Esophagus muscularis mucosa (tissue), 3 donors: ENCODE measurements at regions not wholly inside any gene's neighbourhood (a gene's known extent, or its start where the extent isn't known, plus 50 kb on each side); places are given as distances from the start of the nearest gene placed in this dataset.

ENCODE experiments used
- CTCF ChIP-seq, 3 experiments: fragments of 200-600 bp in 2 of 3; fragments of 450-650 bp in 1 of 3; sonication (generic) in 2 of 3; IDR thresholded peaks; one replicate each; pipeline ENCODE4 v1.5.1; 2017 to 2019; ENCODE audit warnings: antibody characterized with exemption in 3 of 3, mild to moderate bottlenecking in 2 of 3, moderate library complexity in 1 of 3
- EP300 ChIP-seq: sonication (generic); formaldehyde crosslinking; IDR thresholded peaks from one replicate; pipeline ENCODE4 v1.6.1; 2017; ENCODE audit warnings: antibody characterized with exemption

DNA sequence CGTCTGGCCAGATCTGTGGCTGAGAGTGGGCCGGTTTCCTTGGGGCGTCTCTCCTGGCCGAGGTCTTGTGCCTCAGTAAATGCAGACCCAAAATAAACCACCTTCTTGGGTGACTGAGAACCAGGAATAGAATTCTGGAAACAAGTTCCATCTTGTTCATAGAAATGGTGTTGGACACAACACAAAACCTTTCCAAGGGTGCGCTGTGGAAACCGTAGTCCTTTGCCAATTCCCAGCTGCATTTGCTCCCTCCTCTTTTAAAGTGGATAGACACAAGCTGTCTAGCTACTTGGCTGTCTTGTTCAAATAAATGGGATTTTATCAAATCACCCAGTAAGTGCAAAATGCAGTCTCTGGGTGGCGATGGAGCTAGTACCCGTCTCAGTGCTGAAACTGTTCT, 300.2 kb downstream of the SHANK2 start:
- TF ChIP-seq EP300 = no peak
- TF ChIP-seq CTCF (IDR thresholded peaks at IDR 0.05) = no peak
